T-helper 2 cell treated with Interferon-gamma antibody and Interleukin-4, amounts not matched to agents 5 μg/mL and 100 μg/mL, for 36 hours (primary cell): ENCODE measurements at regions not wholly inside any gene's neighbourhood (a gene's known extent, or its start where the extent isn't known, plus 50 kb on each side); places are given as distances from the start of the nearest gene placed in this dataset.
"Not testable (repeated sequence)": the region's sequence is repeated elsewhere in the genome, so short reads cannot be mapped to it uniquely, and the experiment has no call there.

Experiments
- DNase-seq: peaks from one replicate; pipeline ENCODE4 v3.0.0; 2021; ENCODE audit warnings: low spot score
- H3K27ac Mint-ChIP-seq: one replicate; pipeline ENCODE4 v1.8.0; 2021; ENCODE audit warnings: mild to moderate bottlenecking, mixed read lengths
- H3K27me3 Mint-ChIP-seq: one replicate; pipeline ENCODE4 v1.8.0; 2021; ENCODE audit warnings: low read depth, mixed read lengths
- H3K36me3 Mint-ChIP-seq: one replicate; pipeline ENCODE4 v1.8.0; 2021; ENCODE audit warnings: low read depth, mixed read lengths
- H3K4me1 Mint-ChIP-seq: one replicate; pipeline ENCODE4 v1.8.0; 2021; ENCODE audit warnings: low read depth, mixed read lengths
- H3K4me3 Mint-ChIP-seq: one replicate; pipeline ENCODE4 v1.8.0; 2022; ENCODE audit warnings: mild to moderate bottlenecking, moderate library complexity, mixed read lengths
- H3K9me3 Mint-ChIP-seq: one replicate; pipeline ENCODE4 v1.8.0; 2021; ENCODE audit warnings: mixed read lengths

DNA sequence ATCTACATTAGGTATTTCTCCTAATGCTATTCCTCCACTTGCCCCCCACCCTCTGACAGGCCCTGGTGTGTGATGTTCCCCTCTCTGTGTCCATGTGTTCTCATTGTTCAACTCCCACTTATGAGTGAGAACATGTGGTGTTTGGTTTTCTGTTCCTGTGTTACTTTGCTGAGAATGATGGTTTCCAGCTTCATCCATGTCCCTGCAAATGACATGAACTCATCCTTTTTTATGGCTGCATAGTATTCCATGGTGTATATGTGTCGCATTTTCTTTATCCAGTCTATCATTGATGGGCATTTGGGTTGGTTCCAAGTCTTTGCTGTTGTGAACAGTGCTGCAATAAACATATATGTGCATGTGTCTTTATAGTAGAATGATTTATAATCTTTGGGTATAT, 50.6 kb upstream of the GRHL3 start:
- H3K4me3 Mint-ChIP-seq, H3K36me3 Mint-ChIP-seq: not testable (repeated sequence)

DNA sequence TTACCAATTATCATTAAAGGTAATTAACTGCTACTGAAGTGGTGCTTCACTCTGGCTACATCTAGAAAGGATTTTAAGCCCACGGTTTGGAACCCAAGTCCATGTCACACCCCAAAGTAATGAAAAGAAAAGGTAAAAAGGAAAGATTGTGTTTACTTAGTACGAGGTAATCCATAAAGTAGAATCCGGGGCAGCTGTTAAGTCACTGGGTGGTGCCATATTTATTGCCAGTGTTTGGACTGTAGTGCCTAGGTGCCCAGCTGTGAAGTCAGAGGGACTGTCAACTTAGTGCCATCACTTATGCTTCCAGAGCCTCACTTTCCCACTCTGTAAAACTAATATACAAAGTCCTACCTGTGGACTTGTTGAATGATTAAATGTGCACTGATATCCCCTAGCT, 52.2 kb upstream of the GRHL3 start:
- Mint-ChIP-seq H3K36me3 (no peaks in the 10 kb centered on the region), H3K4me3 (no peak overlapping the region), H3K9me3 (peaks cover 18% of the 10 kb centered on the region), H3K27ac (no peak overlapping the region), H3K4me1 (no peaks in the 10 kb centered on the region), H3K27me3 (peaks cover 31% of the 10 kb centered on the region)
- no peak for DNase-seq

More for the DNA sequence above, 50.6 kb upstream of the GRHL3 start:
- Mint-ChIP-seq H3K9me3 (peaks cover 30% of the 10 kb centered on the region), H3K27me3 (peaks cover 40% of the 10 kb centered on the region)
- not testable (repeated sequence) for DNase-seq, H3K27ac Mint-ChIP-seq, H3K4me1 Mint-ChIP-seq

DNA sequence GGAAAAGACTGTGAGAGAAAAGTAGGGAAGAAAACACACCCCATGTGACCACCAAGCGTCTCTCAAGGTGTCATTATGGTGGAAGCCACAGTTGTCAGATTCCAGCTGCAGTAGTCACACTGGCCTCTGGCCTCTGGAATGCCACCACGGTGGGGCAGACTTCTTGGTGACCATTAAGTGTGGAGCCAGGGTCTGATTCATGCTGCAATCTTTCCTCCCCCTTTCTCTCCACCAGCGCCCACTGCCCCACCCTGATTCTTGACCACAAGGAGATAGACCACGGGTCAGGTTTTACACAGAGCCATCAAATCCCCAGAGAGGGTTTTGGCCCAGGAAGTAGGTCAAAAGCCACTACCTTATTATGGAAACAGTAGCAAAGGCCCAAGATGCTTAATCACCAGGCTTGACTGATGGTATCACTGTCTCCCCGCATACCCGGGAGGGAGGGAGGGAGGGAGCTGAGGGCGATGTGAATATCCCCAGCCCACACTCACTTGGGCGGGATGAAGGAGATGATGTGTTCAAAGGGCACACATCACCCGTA, 52.7 kb upstream of the GRHL3 start:
- H3K27me3 Mint-ChIP-seq, result peaks cover 26% of the 10 kb centered on the region
- H3K36me3 Mint-ChIP-seq, result no peaks in the 10 kb centered on the region
- H3K4me1 Mint-ChIP-seq, result no peaks in the 10 kb centered on the region
- no peak overlapping the region for H3K27ac Mint-ChIP-seq
- H3K9me3 Mint-ChIP-seq, result peaks cover 13% of the 10 kb centered on the region
- H3K4me3 Mint-ChIP-seq, result no peak overlapping the region
- DNase-seq, result no peak

DNA sequence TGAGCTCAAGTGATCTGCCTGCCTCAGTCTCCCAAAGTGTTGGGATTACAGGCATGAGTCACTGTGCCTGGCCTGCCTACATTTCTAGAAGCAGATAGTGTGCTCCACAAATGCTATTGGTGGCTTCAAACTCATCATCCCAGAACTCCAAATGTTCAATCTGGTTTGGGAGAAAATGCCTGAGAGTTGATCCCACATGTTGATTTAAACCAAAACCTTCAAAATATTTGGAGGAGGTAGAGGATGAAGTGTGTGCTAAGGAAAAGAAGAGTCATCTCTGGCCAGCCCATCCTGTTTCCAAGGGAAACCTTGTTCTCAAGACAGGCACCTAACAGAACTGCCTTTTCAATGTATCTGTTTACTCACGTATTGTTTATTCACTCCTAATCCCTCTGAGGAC, 55.4 kb upstream of the GRHL3 start:
- H3K4me3 Mint-ChIP-seq, result no peak overlapping the region

DNA sequence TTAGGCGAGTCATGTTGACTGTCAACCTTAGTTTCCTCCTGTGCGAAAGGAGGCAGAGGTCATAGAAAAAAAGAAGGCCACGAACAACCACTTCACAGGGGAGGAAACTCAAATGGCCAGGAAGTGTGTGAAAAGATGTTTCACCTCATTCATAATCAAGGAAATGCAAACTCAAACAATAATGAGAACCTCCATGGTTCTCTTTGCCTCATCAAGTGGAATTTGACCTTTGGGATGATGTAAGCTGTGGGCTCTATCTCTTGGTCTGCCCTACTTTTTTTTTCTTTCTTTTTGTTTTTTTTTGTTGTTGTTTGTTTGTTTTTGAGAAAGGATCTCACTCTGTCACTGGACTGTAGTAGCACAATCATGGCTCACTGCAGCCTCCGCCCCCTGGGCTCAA, 55.9 kb upstream of the GRHL3 start:
- Mint-ChIP-seq H3K36me3 (no peaks in the 10 kb centered on the region), H3K27ac (no peak overlapping the region), H3K27me3 (peaks cover 19% of the 10 kb centered on the region), H3K9me3 (no peaks in the 10 kb centered on the region), H3K4me1 (peaks cover 5% of the 10 kb centered on the region), H3K4me3 (no peak overlapping the region)
- no peak for DNase-seq

More for the DNA sequence above, 55.4 kb upstream of the GRHL3 start:
- Mint-ChIP-seq H3K4me1 (peaks cover 5% of the 10 kb centered on the region), H3K27ac (no peak overlapping the region), H3K9me3 (no peaks in the 10 kb centered on the region), H3K27me3 (peaks cover 17% of the 10 kb centered on the region), H3K36me3 (no peaks in the 10 kb centered on the region)
- DNase-seq, result no peak

DNA sequence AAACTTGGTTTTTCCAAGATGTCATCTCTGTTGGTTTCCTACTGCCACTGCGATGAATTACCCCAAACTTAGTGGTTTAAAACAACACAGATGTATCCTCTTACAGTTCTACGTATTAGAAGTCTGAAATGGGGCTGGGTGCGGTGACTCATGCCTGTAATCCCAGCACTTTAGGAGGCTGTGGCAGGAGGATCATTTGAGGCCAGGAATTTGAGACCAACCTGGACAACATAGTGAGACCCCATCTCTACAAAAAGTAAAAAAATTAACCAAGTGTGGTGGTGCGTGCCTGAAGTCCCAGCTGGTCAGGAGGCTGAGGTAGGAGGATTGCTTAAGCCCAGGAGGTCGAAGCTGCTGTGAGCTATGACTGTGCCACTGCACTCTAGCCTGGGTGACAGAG, 57.2 kb upstream of the GRHL3 start:
- no peak for DNase-seq
- H3K36me3 Mint-ChIP-seq, result no peaks in the 10 kb centered on the region

DNA sequence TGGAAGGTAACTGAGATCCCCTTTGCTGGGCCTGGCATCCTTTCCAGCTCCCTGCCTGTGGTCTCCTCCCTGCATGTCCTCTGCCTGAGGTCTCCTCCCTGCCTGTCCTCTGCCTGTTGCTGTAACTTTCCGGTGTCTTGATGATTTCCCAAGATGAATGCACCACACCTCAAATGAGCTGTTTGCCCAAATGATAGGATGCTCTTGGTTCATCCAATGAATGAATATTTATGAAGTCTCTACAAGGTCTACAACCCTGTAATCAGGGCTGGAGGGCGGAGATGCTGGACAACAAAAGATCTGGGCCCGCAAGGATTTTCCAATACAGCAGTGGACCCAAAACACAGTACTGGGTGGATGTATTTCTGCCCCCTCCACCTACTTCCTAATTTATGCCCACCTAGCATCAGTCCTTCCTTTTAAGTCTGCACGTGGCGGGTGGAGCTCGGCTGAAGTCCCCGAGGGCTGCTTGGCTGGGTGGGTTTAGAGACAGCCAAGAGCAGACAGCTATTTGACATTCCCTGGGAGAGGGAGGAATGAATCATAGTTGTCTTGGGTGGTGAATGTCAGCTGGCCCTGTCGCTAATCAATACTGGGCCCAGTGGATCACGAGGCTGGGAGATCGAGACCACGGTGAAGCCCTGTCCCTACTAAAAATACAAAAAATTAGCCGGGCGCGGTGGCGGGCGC, 60.3 kb upstream of the GRHL3 start:
- Mint-ChIP-seq H3K27me3 (peaks cover 23% of the 10 kb centered on the region), H3K27ac (no peak overlapping the region), H3K4me1 (peaks cover 11% of the 10 kb centered on the region), H3K9me3 (no peaks in the 10 kb centered on the region), H3K4me3 (no peak overlapping the region), H3K36me3 (no peaks in the 10 kb centered on the region)
- no peak for DNase-seq

More for the DNA sequence above, 57.2 kb upstream of the GRHL3 start:
- H3K27ac Mint-ChIP-seq, result no peak overlapping the region
- H3K27me3 Mint-ChIP-seq, result peaks cover 22% of the 10 kb centered on the region
- peaks cover 5% of the 10 kb centered on the region for H3K4me1 Mint-ChIP-seq
- H3K4me3 Mint-ChIP-seq, result no peak overlapping the region
- no peaks in the 10 kb centered on the region for H3K9me3 Mint-ChIP-seq

DNA sequence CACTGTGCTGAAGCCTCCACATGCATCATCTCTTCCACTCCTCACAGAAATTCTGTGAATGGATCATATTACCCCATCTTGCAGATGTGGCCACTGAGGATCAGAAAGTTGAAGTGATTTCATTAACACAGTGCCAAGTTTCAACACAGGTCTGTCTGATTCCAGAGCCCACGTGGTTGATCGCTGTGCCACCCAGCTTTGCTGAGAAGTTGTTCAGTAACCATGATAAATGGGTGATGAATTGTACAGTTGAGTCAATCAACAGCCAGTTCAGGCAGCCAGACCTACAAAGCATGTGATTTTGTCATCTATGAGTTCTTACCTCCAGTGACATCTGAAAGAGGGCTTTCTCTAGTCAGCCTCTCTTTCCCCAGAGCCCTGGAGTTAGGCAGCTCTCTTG, 61.8 kb upstream of the GRHL3 start:
- Mint-ChIP-seq H3K27ac (no peak overlapping the region), H3K9me3 (no peaks in the 10 kb centered on the region), H3K4me3 (no peak overlapping the region), H3K27me3 (peaks cover 20% of the 10 kb centered on the region), H3K36me3 (no peaks in the 10 kb centered on the region), H3K4me1 (peaks cover 12% of the 10 kb centered on the region)
- DNase-seq, result no peak

DNA sequence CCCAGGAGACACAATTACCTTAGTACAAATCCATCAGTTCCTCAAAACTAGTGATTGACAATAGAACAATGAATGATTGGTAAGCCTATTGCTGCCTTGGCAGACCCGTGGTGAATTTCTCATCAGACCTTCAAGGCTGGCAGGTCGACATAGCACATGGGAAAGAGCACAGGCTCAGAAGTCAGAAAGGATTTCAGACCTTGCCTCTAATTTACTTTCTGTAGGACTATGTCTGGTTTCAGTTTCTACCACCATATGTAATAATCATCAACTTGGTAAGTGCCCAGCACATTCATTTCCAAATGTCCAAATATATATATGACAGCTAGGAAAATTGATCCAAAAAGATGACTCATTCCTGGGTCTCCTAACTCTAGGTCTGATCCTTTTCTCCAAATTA, 62.5 kb upstream of the GRHL3 start:
- Mint-ChIP-seq H3K27me3 (peaks cover 20% of the 10 kb centered on the region), H3K36me3 (no peaks in the 10 kb centered on the region), H3K4me1 (peaks cover 15% of the 10 kb centered on the region), H3K9me3 (peaks cover 4% of the 10 kb centered on the region), H3K4me3 (no peak overlapping the region), H3K27ac (no peak overlapping the region)
- DNase-seq, result no peak

DNA sequence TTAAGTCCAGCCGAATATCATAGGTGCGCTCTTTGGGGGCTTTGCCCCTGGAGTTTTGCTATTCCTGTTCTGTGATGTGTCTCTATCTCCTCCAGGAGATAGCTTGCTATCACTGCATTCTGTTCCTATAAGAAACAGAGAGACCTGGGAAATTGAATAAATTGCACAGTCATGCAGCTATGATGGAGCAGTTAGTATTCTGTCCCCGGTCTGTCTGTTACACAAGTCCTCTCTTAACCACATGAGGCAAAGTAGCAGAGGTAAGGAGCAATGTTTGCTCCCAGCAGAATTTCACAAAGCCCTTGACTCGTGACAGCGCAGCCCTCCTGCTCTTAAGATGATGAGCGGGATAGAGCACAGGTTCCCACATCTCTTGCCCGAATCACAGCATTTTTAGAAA, 63.9 kb upstream of the GRHL3 start:
- no peak for DNase-seq
- peaks cover 21% of the 10 kb centered on the region for H3K4me1 Mint-ChIP-seq
- H3K9me3 Mint-ChIP-seq, result peaks cover 9% of the 10 kb centered on the region
- H3K36me3 Mint-ChIP-seq, result no peaks in the 10 kb centered on the region
- H3K4me3 Mint-ChIP-seq, result no peak overlapping the region
- peaks cover 11% of the 10 kb centered on the region for H3K27me3 Mint-ChIP-seq
- no peak overlapping the region for H3K27ac Mint-ChIP-seq

DNA sequence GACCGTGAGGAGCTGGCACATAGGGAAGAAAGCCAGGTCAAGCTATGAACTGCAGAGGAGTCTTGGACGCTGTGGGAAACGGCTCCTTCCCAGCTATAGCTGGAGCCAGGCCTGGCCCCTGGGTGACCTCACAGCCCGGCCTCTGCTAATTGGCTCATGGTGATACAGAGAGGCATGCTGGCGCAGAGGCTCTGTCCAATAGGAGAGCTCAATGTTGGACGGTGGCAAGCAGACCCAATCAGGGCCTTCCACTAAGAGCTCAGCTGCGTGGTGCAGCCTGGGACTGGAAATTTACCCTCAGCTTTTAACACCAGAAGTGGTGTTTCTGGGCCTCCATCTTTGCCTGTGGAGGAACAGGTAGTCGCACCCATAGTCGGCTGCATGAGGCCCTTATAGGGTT, 64.4 kb upstream of the GRHL3 start:
- H3K27ac Mint-ChIP-seq, result no peak overlapping the region
- H3K27me3 Mint-ChIP-seq, result peaks cover 11% of the 10 kb centered on the region
- no peak overlapping the region for H3K4me3 Mint-ChIP-seq
- peaks cover 10% of the 10 kb centered on the region for H3K9me3 Mint-ChIP-seq
- DNase-seq, result no peak
- no peaks in the 10 kb centered on the region for H3K36me3 Mint-ChIP-seq
- H3K4me1 Mint-ChIP-seq, result peaks cover 21% of the 10 kb centered on the region

DNA sequence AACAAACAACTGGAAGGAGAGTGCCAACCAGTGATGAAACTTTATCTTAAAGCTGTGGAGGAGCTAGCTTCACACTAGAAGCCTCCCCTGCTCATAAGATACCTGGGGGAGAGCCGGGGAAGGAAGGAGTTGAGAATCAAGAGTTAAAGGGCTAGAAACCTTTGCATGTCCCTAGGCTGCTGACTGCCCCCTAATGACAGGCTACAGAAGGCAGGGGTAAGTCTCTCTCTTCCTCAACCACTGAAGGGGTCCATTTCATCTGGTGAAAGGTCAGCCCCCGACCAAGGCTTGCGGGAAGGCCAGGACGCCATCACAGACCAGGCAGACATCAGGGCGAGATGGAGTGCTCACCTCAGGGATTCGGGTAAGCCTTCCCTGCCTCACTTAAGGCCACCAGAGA, 65.6 kb upstream of the GRHL3 start:
- Mint-ChIP-seq H3K36me3 (no peaks in the 10 kb centered on the region), H3K27ac (no peak overlapping the region), H3K27me3 (peaks cover 11% of the 10 kb centered on the region), H3K9me3 (peaks cover 10% of the 10 kb centered on the region), H3K4me3 (no peak overlapping the region), H3K4me1 (peaks cover 27% of the 10 kb centered on the region)
- DNase-seq, result no peak

DNA sequence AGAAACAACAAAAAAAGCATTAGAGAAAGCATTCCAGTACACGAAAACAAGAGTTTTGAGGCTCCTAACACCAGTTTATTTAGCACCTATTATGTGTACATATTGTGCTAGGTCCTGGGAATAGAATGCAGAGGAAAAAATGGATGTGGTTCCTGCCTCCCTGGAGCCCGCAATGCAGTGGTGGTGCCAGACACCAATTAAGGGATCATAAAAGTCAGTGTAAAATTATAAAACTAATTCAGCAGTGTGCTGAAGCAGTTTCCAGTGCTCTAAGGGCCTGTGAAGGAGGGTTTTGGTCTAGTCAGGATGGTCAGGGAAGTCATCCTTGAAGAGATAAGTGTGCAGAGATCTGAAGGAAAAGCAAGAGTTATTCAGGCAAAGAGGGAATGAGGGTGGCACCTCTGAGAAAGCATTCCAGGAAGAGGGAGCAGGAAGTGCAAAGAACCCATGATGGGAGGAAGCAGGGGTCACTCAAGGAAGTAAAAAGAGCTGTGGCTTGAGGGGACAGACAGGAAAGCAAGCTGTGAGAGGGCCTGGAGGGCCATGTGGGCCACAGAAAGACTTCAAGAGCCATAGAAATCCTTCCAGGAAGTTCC, 65.2 kb upstream of the IFNLR1 start:
- H3K27me3 Mint-ChIP-seq, result peaks cover 9% of the 10 kb centered on the region
- H3K4me1 Mint-ChIP-seq, result peaks cover 28% of the 10 kb centered on the region
- no peak for DNase-seq
- H3K27ac Mint-ChIP-seq, result no peak overlapping the region
- peaks cover 10% of the 10 kb centered on the region for H3K9me3 Mint-ChIP-seq
- no peak overlapping the region for H3K4me3 Mint-ChIP-seq
- no peaks in the 10 kb centered on the region for H3K36me3 Mint-ChIP-seq

DNA sequence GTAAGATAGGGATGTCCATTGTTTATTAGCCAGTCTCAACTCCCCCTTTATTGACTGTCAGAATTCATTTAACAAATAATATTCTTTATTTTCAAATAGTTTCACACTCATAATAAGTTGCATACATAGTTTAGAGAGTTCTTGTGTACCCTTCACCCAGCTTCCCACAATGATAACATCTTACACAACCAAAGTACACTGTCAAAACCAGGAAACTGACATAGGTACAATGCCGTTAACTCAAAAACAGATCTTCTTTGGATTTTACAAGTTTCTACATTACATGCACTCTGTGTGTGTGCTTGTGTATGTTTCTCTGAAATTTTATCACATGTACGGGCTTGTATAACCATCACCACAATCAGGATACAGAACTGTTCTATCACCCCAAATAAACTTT, 64.4 kb upstream of the IFNLR1 start:
- H3K36me3 Mint-ChIP-seq, result no peaks in the 10 kb centered on the region
- no peak overlapping the region for H3K27ac Mint-ChIP-seq
- H3K4me3 Mint-ChIP-seq, result no peak overlapping the region
- DNase-seq, result no peak
- H3K27me3 Mint-ChIP-seq, result peaks cover 4% of the 10 kb centered on the region
- peaks cover 26% of the 10 kb centered on the region for H3K4me1 Mint-ChIP-seq
- peaks cover 10% of the 10 kb centered on the region for H3K9me3 Mint-ChIP-seq
